PC-3 (cell line): ENCODE measurements at regions not wholly inside any gene's neighbourhood (a gene's known extent, or its start where the extent isn't known, plus 50 kb on each side); places are given as distances from the start of the nearest gene placed in this dataset.

Source experiments
- ATAC-seq: fragments of 200-7000 bp; cut with Tn5 transposase; 2 replicates; pipeline ENCODE4 v1.9.1; 2020; ENCODE audit warnings: mild to moderate bottlenecking, moderate library complexity
- BruUV-seq: library from RNA; stranded (reverse); fragments of 400-500 nt; replicated peaks from 2 replicates; lab custom pipeline; 2021; lab: Mats Ljungman, UMichigan
- CTCF ChIA-PET: fragments of 300-600 bp; sonication (Branson Sonifier 250); formaldehyde crosslinking; loops from one replicate; lab custom pipeline; 2022; ENCODE audit warnings: antibody characterized with exemption; lab: Charles Lee
- POLR2A ChIA-PET: fragments of 300-600 bp; sonication (Branson Sonifier 250); formaldehyde crosslinking; loops from one replicate; lab custom pipeline; 2022; ENCODE audit warnings: antibody characterized with exemption; ENCODE audit not compliant: unreplicated experiment; lab: Charles Lee
- DNase-seq: peaks from one replicate; pipeline ENCODE4 v3.0.0-alpha.2; 2015
- H2AFZ ChIP-seq: fragments of 300-600 bp; sonication (generic); 2 replicates; pipeline ENCODE4 v1.6.0; 2016; ENCODE audit warnings: antibody characterized with exemption, low read length
- H3F3A ChIP-seq: fragments of 300-600 bp; sonication (generic); one replicate; pipeline ENCODE4 v1.6.0; 2017; ENCODE audit warnings: antibody characterized with exemption, low read length, control low read depth, mild to moderate bottlenecking; ENCODE audit not compliant: unreplicated experiment
- H3K27ac ChIP-seq: fragments of 300-600 bp; sonication (generic); 2 replicates; pipeline ENCODE4 v1.5.1; 2016; ENCODE audit warnings: mild to moderate bottlenecking, low read length
- H3K27me3 ChIP-seq: fragments of 300-600 bp; sonication (generic); 2 replicates; pipeline ENCODE4 v1.6.1; 2016; ENCODE audit warnings: low read length, mixed read lengths
- H3K36me3 ChIP-seq: fragments of 300-600 bp; sonication (generic); 2 replicates; pipeline ENCODE4 v1.6.1; 2016; ENCODE audit warnings: low read depth, mixed run types, low read length, mixed read lengths
- H3K4me1 ChIP-seq: fragments of 300-600 bp; sonication (generic); 2 replicates; pipeline ENCODE4 v1.5.1; 2016; ENCODE audit warnings: low read length; ENCODE audit not compliant: insufficient read depth
- H3K4me2 ChIP-seq: fragments of 300-600 bp; sonication (generic); 2 replicates; pipeline ENCODE4 v1.6.0; 2016; ENCODE audit warnings: low read length
- H3K4me3 ChIP-seq: fragments of 300-600 bp; sonication (generic); 2 replicates; pipeline ENCODE4 v1.5.1; 2016; ENCODE audit warnings: mild to moderate bottlenecking, low read length, mixed read lengths
- H3K79me2 ChIP-seq: fragments of 300-600 bp; sonication (generic); 2 replicates; pipeline ENCODE4 v1.6.1; 2017; ENCODE audit warnings: low read length, mixed read lengths
- H3K9ac ChIP-seq: fragments of 300-600 bp; sonication (generic); 2 replicates; pipeline ENCODE4 v1.6.0; 2016; ENCODE audit warnings: mild to moderate bottlenecking, low read length
- H3K9me2 ChIP-seq: fragments of 300-600 bp; sonication (generic); replicated peaks from 2 replicates; pipeline ENCODE4 v1.6.1; 2016; ENCODE audit warnings: mixed run types, low read length, mixed read lengths
- H3K9me3 ChIP-seq: fragments of 300-600 bp; sonication (generic); 2 replicates; pipeline ENCODE4 v1.6.1; 2016; ENCODE audit warnings: low read length, mixed read lengths
- H4K20me1 ChIP-seq: fragments of 300-600 bp; sonication (generic); 2 replicates; pipeline ENCODE4 v1.6.1; 2016; ENCODE audit warnings: low read length, mixed read lengths
- CTCF ChIP-seq: fragments of 300-600 bp; sonication (generic); conservative IDR thresholded peaks from 2 replicates; pipeline ENCODE4 v1.5.1; 2017; ENCODE audit warnings: antibody characterized with exemption, low read depth, mild to moderate bottlenecking, low read length
- EZH2 ChIP-seq: fragments of 300-600 bp; sonication (generic); IDR thresholded peaks from one replicate; pipeline ENCODE4 v1.6.1; 2017; ENCODE audit warnings: antibody characterized with exemption, mild to moderate bottlenecking, low read length; ENCODE audit not compliant: unreplicated experiment
- EZH2phosphoT487 ChIP-seq: fragments of 300-600 bp; sonication (generic); IDR thresholded peaks from 2 replicates; pipeline ENCODE4 v1.6.1; 2018; ENCODE audit warnings: mild to moderate bottlenecking, antibody characterized with exemption, low read length, borderline replicate concordance
- intact Hi-C: fragments of 100-400 bp; cut with micrococcal nuclease; formaldehyde crosslinking; loops from 2 replicates; pipeline ENCODE4 v1.9.0; 2023

GRCh38 chr4:36915717-36916116 lies 328.8 kb upstream of the NWD2 start:
- H3K79me2 ChIP-seq = no peaks in the 10 kb centered on the region
- ATAC-seq (no peak), DNase-seq (no peak)
- H3K4me2 ChIP-seq = no peak overlapping the region
- BruUV-seq = no TSS peak
- intact Hi-C loops = no loop called here
- no peaks in the 10 kb centered on the region for H3K36me3 ChIP-seq
- ChIA-PET CTCF (no interaction called here), POLR2A (no interaction called here)
- H2AFZ ChIP-seq = no peak overlapping the region
- no peaks in the 10 kb centered on the region for H3K27me3 ChIP-seq
- H3K4me1 ChIP-seq = no peaks in the 10 kb centered on the region
- no peak for TF ChIP-seq EZH2phosphoT487
- TF ChIP-seq CTCF = no peak
- no peak for TF ChIP-seq EZH2
- no peaks in the 10 kb centered on the region for H3K9me3 ChIP-seq
- H3K9me2 ChIP-seq = no peaks in the 10 kb centered on the region
- no peak overlapping the region for H3K4me3 ChIP-seq
- H3K27ac ChIP-seq = no peak overlapping the region
- H4K20me1 ChIP-seq = no peaks in the 10 kb centered on the region
- H3F3A ChIP-seq = no peaks in the 10 kb centered on the region
- H3K9ac ChIP-seq = no peak overlapping the region

GRCh38 chr4:36917413-36917812 lies 327.1 kb upstream of the NWD2 start:
- no peak for DNase-seq
- H3K9me3 ChIP-seq = no peaks in the 10 kb centered on the region
- ChIA-PET CTCF (no interaction called here), POLR2A (no interaction called here)
- H3K4me1 ChIP-seq = peaks cover 9% of the 10 kb centered on the region
- ATAC-seq = no peak
- no TSS peak for BruUV-seq
- H3K9ac ChIP-seq = no peak overlapping the region
- H3K36me3 ChIP-seq = no peaks in the 10 kb centered on the region
- H3K9me2 ChIP-seq = no peaks in the 10 kb centered on the region
- no peak overlapping the region for H3K27ac ChIP-seq
- H3F3A ChIP-seq = no peaks in the 10 kb centered on the region
- no peaks in the 10 kb centered on the region for H4K20me1 ChIP-seq
- H3K4me3 ChIP-seq = no peak overlapping the region
- no peak overlapping the region for H2AFZ ChIP-seq
- intact Hi-C loops = no loop called here
- TF ChIP-seq CTCF (no peak), EZH2 (no peak), EZH2phosphoT487 (no peak)
- H3K79me2 ChIP-seq = no peaks in the 10 kb centered on the region
- no peak overlapping the region for H3K4me2 ChIP-seq
- H3K27me3 ChIP-seq = no peaks in the 10 kb centered on the region

DNA sequence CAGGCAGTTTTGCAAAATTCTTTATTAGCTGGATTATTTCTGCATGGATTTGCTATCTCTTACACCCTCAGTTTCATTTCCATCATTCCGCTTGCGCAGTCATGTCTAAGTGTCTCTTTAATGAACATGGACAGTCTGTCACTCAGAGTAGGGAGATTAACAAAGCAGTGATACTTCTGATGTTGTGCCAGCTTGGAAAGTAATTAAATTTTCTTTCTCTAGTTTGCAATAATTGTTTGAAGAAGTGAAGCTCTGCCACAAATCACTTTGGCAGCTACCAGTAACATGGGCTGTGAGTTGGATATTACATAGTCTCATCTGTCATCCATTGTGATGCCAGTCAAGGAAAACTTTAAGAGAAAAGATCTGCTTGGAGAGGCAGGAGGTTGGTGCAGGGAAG lies 324.8 kb upstream of the NWD2 start:
- ChIA-PET CTCF (no interaction called here), POLR2A (no interaction called here)
- no TSS peak for BruUV-seq
- intact Hi-C loops = no loop called here
- H3K27me3 ChIP-seq = no peaks in the 10 kb centered on the region
- H3K79me2 ChIP-seq = no peaks in the 10 kb centered on the region
- H3K9ac ChIP-seq = no peak overlapping the region
- H3K9me3 ChIP-seq = no peaks in the 10 kb centered on the region
- no peak for DNase-seq
- H4K20me1 ChIP-seq = no peaks in the 10 kb centered on the region
- ATAC-seq = no peak
- H3K27ac ChIP-seq = no peak overlapping the region
- H3K36me3 ChIP-seq = no peaks in the 10 kb centered on the region
- H3K4me1 ChIP-seq = peaks cover 9% of the 10 kb centered on the region
- H3K4me3 ChIP-seq = no peak overlapping the region
- no peak overlapping the region for H2AFZ ChIP-seq
- H3K9me2 ChIP-seq = no peaks in the 10 kb centered on the region
- TF ChIP-seq EZH2phosphoT487 (no peak), CTCF (no peak), EZH2 (no peak)
- no peak overlapping the region for H3K4me2 ChIP-seq
- no peaks in the 10 kb centered on the region for H3F3A ChIP-seq
